ENCODE measurements at regions not wholly inside any gene's neighbourhood (a gene's known extent, or its start where the extent isn't known, plus 50 kb on each side); places are given as distances from the start of the nearest gene placed in this dataset.
"Not testable (repeated sequence)": the region's sequence is repeated elsewhere in the genome, so short reads cannot be mapped to it uniquely, and the experiment has no call there.

DNA sequence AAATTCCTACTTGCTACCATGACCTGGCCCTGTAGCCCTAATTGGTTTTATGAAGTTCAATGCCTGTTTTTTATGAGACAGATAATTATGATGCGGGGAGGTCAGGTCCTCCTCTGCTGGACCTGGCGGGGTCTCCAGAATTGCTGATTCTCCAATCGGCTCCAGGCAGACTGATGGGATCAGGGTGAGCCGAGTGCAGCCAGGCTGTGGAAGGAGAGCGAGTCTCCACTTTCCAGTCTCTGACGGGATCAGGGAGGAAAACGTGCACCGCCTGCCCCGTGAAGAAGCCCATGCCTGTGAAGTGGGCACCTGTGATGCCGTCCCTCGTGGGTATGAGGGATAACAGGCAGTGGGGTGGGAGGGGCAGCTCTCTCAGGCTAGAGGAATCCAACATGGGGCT, 71.5 kb upstream of the HSPA9 start:
- DNase-seq: no peak

- DNase-seq: no peak
These were observed 70.8 kb upstream of the HSPA9 start for GRCh38 chr5:138645778-138646575.

GRCh38 chr5:138643040-138643791, 68.0 kb upstream of the HSPA9 start:
- DNase-seq: no peak

DNA sequence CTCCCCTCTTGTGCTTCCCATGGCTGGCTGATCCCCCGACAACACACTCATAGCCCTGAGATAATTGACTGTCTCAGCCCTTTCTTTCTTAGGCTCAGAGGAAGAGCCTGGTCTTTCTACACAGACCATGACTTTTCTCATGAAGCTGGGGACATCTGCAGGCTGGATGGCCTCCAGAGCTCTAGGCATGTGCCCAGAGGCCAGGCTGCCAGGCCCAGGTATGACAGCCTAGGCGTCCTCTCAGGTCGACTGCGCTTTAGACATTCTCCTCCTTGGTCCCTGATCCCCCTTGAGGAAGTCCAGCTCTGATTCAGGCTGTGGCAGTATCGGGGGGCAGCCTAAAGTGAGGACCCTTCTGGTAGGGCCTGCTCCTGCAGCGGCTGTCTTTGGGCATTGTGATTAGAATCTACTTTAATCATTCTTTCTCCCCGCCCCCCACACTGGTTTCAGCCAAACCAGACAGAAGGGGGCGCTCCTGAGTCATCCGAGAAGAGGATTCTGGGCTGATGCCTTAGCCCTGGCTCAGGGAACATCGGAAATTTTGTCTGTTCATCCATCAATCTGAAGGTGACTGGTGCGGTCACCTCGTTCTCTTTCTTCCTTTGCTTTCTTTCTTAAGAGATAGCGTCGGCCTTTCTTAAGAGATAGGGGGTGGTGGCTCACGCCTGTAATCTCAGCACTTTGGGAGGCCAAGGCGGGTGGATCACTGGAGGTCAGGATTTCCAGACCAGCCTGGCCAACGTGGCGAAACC, 66.5 kb upstream of the HSPA9 start:
- DNase-seq: peak; percentile 88 to 92

GRCh38 chr5:138640646-138641254, 65.5 kb upstream of the HSPA9 start:
- DNase-seq: no peak

DNA sequence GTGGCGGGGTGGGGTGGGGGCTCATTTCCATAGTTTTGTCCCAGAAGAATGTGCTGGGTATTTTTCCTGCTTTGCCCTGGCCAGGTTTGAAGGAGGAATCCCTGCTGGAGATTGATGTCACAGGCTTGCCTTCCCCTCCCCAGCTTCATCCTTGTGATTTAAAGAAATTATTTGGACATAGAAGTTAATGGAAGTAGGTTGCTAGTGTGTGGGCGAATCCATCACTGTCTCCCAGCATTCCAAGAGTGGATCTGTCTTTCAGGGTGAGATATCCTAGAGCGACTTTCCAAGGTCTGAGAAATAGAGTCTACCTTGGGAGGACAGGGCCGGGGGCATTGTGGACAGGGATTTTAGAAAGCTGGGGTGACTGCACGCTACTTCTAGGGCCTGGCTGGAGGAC, 64.9 kb upstream of the HSPA9 start:
- DNase-seq: no peak

DNA sequence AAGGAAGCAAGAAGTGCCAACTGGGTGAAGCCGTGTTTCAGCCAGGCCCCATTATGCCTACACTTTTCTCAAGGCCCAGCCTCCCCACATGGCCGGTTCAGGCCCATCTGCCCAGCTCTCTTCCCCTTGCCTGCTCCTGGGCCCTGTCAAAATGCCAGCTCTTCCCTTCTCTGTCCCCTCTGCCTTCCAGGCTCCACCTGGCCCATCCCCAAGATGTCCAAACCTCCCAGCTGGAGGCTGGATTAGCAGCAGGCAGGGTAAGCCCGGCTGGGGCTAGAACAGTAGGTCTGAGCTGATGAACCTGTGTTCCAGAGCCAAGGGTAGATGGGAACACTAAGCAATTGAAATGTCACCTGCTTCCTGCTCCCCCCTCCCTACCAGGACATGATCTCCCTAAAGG, 64.1 kb upstream of the HSPA9 start:
- DNase-seq: no peak

- no peak for DNase-seq
These were observed 62.1 kb upstream of the HSPA9 start for GRCh38 chr5:138637256-138637655.

GRCh38 chr5:138636398-138636944, 61.3 kb upstream of the HSPA9 start:
- DNase-seq: no peak

- no peak for DNase-seq
These were observed 60.5 kb upstream of the HSPA9 start for GRCh38 chr5:138635708-138636107.

GRCh38 chr5:138635265-138635664, 60.1 kb upstream of the HSPA9 start:
- no peak for DNase-seq

DNA sequence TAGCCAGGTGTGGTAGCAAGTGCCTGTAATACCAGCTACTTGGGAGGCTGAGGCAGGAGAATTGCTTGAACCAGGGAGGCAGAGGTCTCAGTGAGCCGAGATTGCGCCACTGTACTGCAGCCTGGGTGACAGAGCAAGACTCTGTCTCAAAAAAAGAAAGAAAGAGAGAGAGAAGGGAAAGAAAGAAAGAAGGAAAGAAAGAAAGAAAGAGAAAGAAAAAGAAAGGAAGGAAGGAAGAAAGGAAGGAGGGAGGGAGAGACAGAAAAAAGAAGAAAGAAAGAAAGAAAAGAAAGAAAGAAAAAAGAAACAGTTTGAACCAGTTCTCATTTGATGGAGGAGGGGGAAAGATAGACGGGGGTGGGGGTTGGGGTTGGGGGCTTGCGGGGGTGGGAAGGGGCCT, 59.6 kb upstream of the HSPA9 start:
- DNase-seq: not testable (repeated sequence)

DNA sequence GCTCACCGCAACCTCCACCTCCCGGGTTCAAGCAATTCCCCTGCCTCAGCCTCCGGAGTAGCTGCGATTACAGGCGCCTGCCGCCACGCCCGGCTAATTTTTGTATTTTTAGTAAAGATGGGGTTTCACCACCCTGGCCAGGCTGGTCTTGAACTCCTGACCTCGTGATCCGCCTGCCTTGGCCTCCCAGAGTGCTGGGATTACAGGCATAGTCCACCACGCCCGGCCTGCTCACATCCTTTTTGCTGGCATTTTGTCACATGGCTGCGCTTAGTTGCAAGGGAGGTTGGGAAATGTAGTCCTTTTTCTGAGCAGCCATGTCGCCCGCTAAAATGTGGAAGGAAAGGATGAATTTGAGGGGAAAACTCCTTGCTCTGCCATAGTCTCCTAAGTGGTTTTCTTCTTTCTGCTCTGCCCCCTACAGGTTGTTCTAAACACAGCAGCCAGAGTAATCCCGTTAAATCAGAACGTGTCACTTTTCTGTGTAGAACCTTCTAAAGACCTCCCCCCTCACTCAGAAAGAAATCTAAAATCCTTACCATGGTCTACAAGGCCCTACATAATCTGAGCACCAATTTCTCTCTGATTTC, 57.8 kb upstream of the HSPA9 start:
- peak; percentile 23 to 35 for DNase-seq

DNA sequence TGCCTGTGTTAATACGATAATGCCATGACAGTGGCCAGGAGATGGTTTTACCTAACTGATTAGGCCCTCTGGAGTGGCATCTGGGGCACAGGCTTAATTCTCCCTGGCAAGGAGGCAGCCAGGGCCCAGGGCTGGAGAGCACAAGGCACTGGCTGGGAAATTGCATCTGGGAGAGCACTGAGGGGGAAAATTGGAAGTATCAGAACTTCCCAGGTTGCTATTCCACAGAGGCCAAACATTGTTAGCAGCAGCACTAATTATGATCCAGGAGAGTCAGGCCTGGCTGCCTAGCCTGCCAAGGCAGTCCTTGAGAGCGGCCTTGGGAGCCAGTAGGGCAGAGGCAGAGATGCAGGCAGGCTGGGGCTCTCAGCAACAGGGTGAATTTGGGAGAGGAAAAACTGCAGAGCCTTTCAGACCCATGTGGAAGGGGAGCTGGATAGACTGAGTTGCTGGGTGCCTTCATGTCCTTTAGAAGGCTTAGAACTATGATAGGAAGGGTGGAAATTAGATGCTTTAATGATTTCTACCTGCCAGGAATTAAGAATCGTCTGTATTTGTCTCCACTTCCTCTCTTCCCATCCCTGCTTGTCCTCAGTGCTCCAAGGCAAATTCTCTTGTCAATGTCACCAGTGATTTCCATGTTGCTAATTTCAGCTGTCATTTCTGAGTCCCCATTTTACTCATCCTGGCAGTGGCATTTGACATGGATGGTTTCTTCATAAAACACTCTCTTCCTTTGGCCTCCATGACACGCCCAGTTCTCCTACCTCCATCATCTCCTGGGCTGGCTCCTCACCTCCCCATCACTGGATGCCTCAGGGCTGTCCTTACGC, 56.1 kb upstream of the HSPA9 start:
- DNase-seq: no peak

DNA sequence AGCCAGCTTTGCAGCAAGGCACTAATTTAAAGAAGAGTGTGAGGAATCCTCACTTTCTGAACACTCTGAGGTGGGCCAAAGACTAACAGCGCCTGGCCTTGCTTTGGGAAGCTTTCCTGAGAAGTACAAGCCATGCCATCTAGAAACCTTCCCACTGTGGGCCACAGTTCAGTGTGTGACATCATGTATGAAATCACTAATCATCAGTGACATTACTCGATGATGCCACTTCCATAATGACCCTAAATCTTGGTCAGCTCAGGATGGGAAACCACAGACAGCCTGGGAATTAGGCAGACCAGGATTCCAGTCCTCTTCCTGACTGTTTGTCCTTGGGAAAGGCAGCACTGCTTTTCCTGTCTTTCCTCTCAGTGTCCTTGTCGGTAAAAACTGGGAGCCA, 54.2 kb upstream of the HSPA9 start:
- no peak for DNase-seq

GRCh38 chr5:138626333-138626944, 51.2 kb upstream of the HSPA9 start:
- no peak for DNase-seq

GRCh38 chr5:138625134-138625533, 49.9 kb upstream of the HSPA9 start:
- DNase-seq: no peak

Measured in activated CD4-positive, alpha-beta T cell treated with anti-CD3 and anti-CD28 coated beads, Interleukin-2, amount 50 U/mL, for 48 hours (primary cell).